ENCODE measurements at regions not wholly inside any gene's neighbourhood (a gene's known extent, or its start where the extent isn't known, plus 50 kb on each side); places are given as distances from the start of the nearest gene placed in this dataset.
A peak's percentile ranks its signal among the peaks of the same experiment; 100 is the strongest.

GRCh38 chr11:130729678-130730300 is 186.5 kb downstream of the SNX19 start:
- ChIA-PET CTCF (no interaction called here), POLR2A (no interaction called here)
- TF ChIP-seq ZEB2 (tag by site-specific recombination; IDR thresholded peaks at IDR 0.05) (no peak), OVOL3 (tag by site-specific recombination; IDR thresholded peaks at IDR 0.05) (no peak), ZBTB21 (tag by site-specific recombination; IDR thresholded peaks at IDR 0.05) (no peak), ZNF747 (tag by site-specific recombination; IDR thresholded peaks at IDR 0.05) (no peak), ZNF704 (tag by site-specific recombination; IDR thresholded peaks at IDR 0.05) (no peak), PBX3 (CRISPR knock-in tag; IDR thresholded peaks at IDR 0.05) (no peak), ZNF133 (tag by site-specific recombination; IDR thresholded peaks at IDR 0.05) (peak; percentile 95), ZNF658 (tag by site-specific recombination; IDR thresholded peaks at IDR 0.05) (no peak), ZNF660 (tag by site-specific recombination; IDR thresholded peaks at IDR 0.05) (no peak), ZNF114 (tag by site-specific recombination; IDR thresholded peaks at IDR 0.05) (no peak), ZNF670 (tag by site-specific recombination; IDR thresholded peaks at IDR 0.05; ENCODE audit: low read depth) (no peak), HOXC10 (CRISPR knock-in tag; IDR thresholded peaks at IDR 0.05) (no peak), ZNF692 (tag by site-specific recombination; IDR thresholded peaks at IDR 0.05) (no peak), ZNF510 (tag by site-specific recombination; IDR thresholded peaks at IDR 0.05; ENCODE audit: insufficient replicate concordance) (no peak), ATF2 (tag by site-specific recombination; IDR thresholded peaks at IDR 0.05; ENCODE audit: low read depth) (peak; percentile 65; the same call in 1 of the 2 replicates), ZNF514 (tag by site-specific recombination; IDR thresholded peaks at IDR 0.05) (no peak), ZNF571 (tag by site-specific recombination; IDR thresholded peaks at IDR 0.05) (no peak), SETDB1 (IDR thresholded peaks at IDR 0.05; ENCODE audit: insufficient read length, low read length) (peak; percentile 89), ZFP69B (tag by site-specific recombination; IDR thresholded peaks at IDR 0.05) (no peak)

GRCh38 chr11:130731401-130731800 is 184.9 kb downstream of the SNX19 start:
- TF ChIP-seq ZSCAN4 (tag by site-specific recombination; IDR thresholded peaks at IDR 0.05) (no peak), ZFP69B (tag by site-specific recombination; IDR thresholded peaks at IDR 0.05) (no peak), ZBTB26 (tag by site-specific recombination; optimal IDR thresholded peaks at IDR 0.05) (no peak)
- Histone ChIP-seq H3K4me3 (ENCODE audit: low read depth, low read length) (no peak overlapping the region), H3K27ac (ENCODE audit: extremely low read depth, low read depth, low read length) (no peak overlapping the region), H3K4me1 (ENCODE audit: control insufficient read depth, insufficient read depth, low read length) (no peaks in the 10 kb centered on the region), H3K36me3 (ENCODE audit: control insufficient read depth in 2 of 2, insufficient read depth in 1 of 2, low read length in 2 of 2) (no peaks in the 10 kb centered on the region), H3K9me3 (ENCODE audit: control insufficient read depth, insufficient read depth, low read depth, low read length) (no peaks in the 10 kb centered on the region)
- CTCF ChIA-PET: interaction anchor here (0.5 kb wide), 1 partner anchor 8 kb away, joined by 7 read pairs; no protein-coding TSS in a partner anchor
- POLR2A ChIA-PET: no interaction called here

More at GRCh38 chr11:130729678-130730300, 186.5 kb downstream of the SNX19 start:
- Histone ChIP-seq H3K36me3 (ENCODE audit: control insufficient read depth in 2 of 2, insufficient read depth in 1 of 2, low read length in 2 of 2) (no peaks in the 10 kb centered on the region), H3K9me3 (ENCODE audit: control insufficient read depth, insufficient read depth, low read depth, low read length) (no peaks in the 10 kb centered on the region), H3K27ac (ENCODE audit: extremely low read depth, low read depth, low read length) (no peak overlapping the region), H3K4me3 (ENCODE audit: low read depth, low read length) (no peak overlapping the region), H3K4me1 (ENCODE audit: control insufficient read depth, insufficient read depth, low read length) (no peaks in the 10 kb centered on the region)
